ENCODE measurements at regions not wholly inside any gene's neighbourhood (a gene's known extent, or its start where the extent isn't known, plus 50 kb on each side); places are given as distances from the start of the nearest gene placed in this dataset.
"Not testable (repeated sequence)": the region's sequence is repeated elsewhere in the genome, so short reads cannot be mapped to it uniquely, and the experiment has no call there.

- H3K27ac Mint-ChIP-seq = no peak overlapping the region
- H3K4me1 Mint-ChIP-seq = peaks cover 5% of the 10 kb centered on the region
- H3K36me3 Mint-ChIP-seq = no peaks in the 10 kb centered on the region
- H3K27me3 Mint-ChIP-seq = no peaks in the 10 kb centered on the region
- no peak overlapping the region for H3K4me3 Mint-ChIP-seq
- ATAC-seq = no peak
- H3K9me3 Mint-ChIP-seq = no peaks in the 10 kb centered on the region
Measured at GRCh38 chr5:53407373-53407772, 73.1 kb upstream of the FST start.

GRCh38 chr5:53411388-53411787 lies 69.0 kb upstream of the FST start:
- H3K4me3 Mint-ChIP-seq = no peak overlapping the region
- no peaks in the 10 kb centered on the region for H3K9me3 Mint-ChIP-seq
- no peaks in the 10 kb centered on the region for H3K27me3 Mint-ChIP-seq
- no peak overlapping the region for H3K27ac Mint-ChIP-seq
- peaks cover 5% of the 10 kb centered on the region for H3K4me1 Mint-ChIP-seq
- ATAC-seq = no peak
- H3K36me3 Mint-ChIP-seq = no peaks in the 10 kb centered on the region

- ATAC-seq, H3K9me3 Mint-ChIP-seq: not testable (repeated sequence)
Measured at GRCh38 chr5:53412499-53412898, 67.9 kb upstream of the FST start.

GRCh38 chr5:53416144-53416738 lies 64.2 kb upstream of the FST start:
- H3K4me1 Mint-ChIP-seq = peaks cover 2% of the 10 kb centered on the region
- H3K27ac Mint-ChIP-seq = no peak overlapping the region
- H3K36me3 Mint-ChIP-seq = no peaks in the 10 kb centered on the region
- no peak overlapping the region for H3K4me3 Mint-ChIP-seq
- ATAC-seq = no peak
- H3K9me3 Mint-ChIP-seq = no peaks in the 10 kb centered on the region
- no peaks in the 10 kb centered on the region for H3K27me3 Mint-ChIP-seq

More at GRCh38 chr5:53412499-53412898, 67.9 kb upstream of the FST start:
- not testable (repeated sequence) for H3K4me1 Mint-ChIP-seq, H3K27ac Mint-ChIP-seq, H3K4me3 Mint-ChIP-seq, H3K27me3 Mint-ChIP-seq, H3K36me3 Mint-ChIP-seq

GRCh38 chr5:53418409-53418808 lies 62.0 kb upstream of the FST start:
- H3K9me3 Mint-ChIP-seq = no peaks in the 10 kb centered on the region
- no peaks in the 10 kb centered on the region for H3K36me3 Mint-ChIP-seq
- H3K4me1 Mint-ChIP-seq = no peaks in the 10 kb centered on the region
- H3K27me3 Mint-ChIP-seq = peaks cover 9% of the 10 kb centered on the region
- H3K4me3 Mint-ChIP-seq = no peak overlapping the region
- ATAC-seq = no peak
- no peak overlapping the region for H3K27ac Mint-ChIP-seq

- Mint-ChIP-seq H3K27me3 (peaks cover 13% of the 10 kb centered on the region), H3K4me1 (no peaks in the 10 kb centered on the region), H3K4me3 (no peak overlapping the region), H3K9me3 (no peaks in the 10 kb centered on the region), H3K27ac (no peak overlapping the region), H3K36me3 (no peaks in the 10 kb centered on the region)
- no peak for ATAC-seq
Measured at GRCh38 chr5:53418826-53419658, 61.4 kb upstream of the FST start.

- peak; percentile 62 for ATAC-seq
- H3K9me3 Mint-ChIP-seq = no peaks in the 10 kb centered on the region
- H3K4me1 Mint-ChIP-seq = no peaks in the 10 kb centered on the region
- no peak overlapping the region for H3K27ac Mint-ChIP-seq
- no peak overlapping the region for H3K4me3 Mint-ChIP-seq
- peaks cover 18% of the 10 kb centered on the region for H3K27me3 Mint-ChIP-seq
- no peaks in the 10 kb centered on the region for H3K36me3 Mint-ChIP-seq
Measured at GRCh38 chr5:53422539-53422938, 57.9 kb upstream of the FST start.

GRCh38 chr5:53423724-53424123 lies 56.7 kb upstream of the FST start:
- H3K27ac Mint-ChIP-seq = no peak overlapping the region
- H3K27me3 Mint-ChIP-seq = peaks cover 18% of the 10 kb centered on the region
- H3K36me3 Mint-ChIP-seq = no peaks in the 10 kb centered on the region
- H3K4me1 Mint-ChIP-seq = no peaks in the 10 kb centered on the region
- no peak for ATAC-seq
- no peaks in the 10 kb centered on the region for H3K9me3 Mint-ChIP-seq
- no peak overlapping the region for H3K4me3 Mint-ChIP-seq

GRCh38 chr5:53424686-53425615 lies 55.5 kb upstream of the FST start:
- H3K27me3 Mint-ChIP-seq = peaks cover 30% of the 10 kb centered on the region
- H3K9me3 Mint-ChIP-seq = no peaks in the 10 kb centered on the region
- no peak for ATAC-seq

GRCh38 chr5:53425687-53426511 lies 54.5 kb upstream of the FST start:
- Mint-ChIP-seq H3K36me3 (no peaks in the 10 kb centered on the region), H3K27ac (no peak overlapping the region), H3K9me3 (no peaks in the 10 kb centered on the region), H3K4me1 (no peaks in the 10 kb centered on the region), H3K27me3 (peaks cover 30% of the 10 kb centered on the region), H3K4me3 (no peak overlapping the region)
- no peak for ATAC-seq

More at GRCh38 chr5:53424686-53425615, 55.5 kb upstream of the FST start:
- Mint-ChIP-seq H3K36me3 (no peaks in the 10 kb centered on the region), H3K4me3 (no peak overlapping the region), H3K27ac (no peak overlapping the region), H3K4me1 (no peaks in the 10 kb centered on the region)

DNA sequence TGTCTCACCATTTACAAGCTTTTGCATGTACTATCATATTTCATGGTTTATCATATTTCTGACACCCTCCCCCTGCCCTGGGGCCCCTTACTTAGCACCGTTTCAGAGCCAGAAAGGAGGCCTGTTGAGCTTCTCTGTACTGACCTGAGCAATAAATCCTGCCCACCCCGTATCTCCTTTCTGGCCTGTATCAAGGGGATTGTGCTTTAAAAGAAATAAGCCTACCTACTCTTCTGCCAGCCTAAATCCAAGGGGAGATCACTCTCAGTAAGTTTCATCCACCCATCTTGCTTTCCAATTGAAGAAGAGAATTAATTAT lies 54.0 kb upstream of the FST start:
- no peaks in the 10 kb centered on the region for H3K9me3 Mint-ChIP-seq
- H3K27ac Mint-ChIP-seq = no peak overlapping the region
- no peak for ATAC-seq
- no peaks in the 10 kb centered on the region for H3K4me1 Mint-ChIP-seq
- no peaks in the 10 kb centered on the region for H3K36me3 Mint-ChIP-seq
- peaks cover 30% of the 10 kb centered on the region for H3K27me3 Mint-ChIP-seq
- no peak overlapping the region for H3K4me3 Mint-ChIP-seq

GRCh38 chr5:53426878-53427277 lies 53.6 kb upstream of the FST start:
- ATAC-seq = no peak
- Mint-ChIP-seq H3K36me3 (no peaks in the 10 kb centered on the region), H3K9me3 (no peaks in the 10 kb centered on the region), H3K27me3 (peaks cover 30% of the 10 kb centered on the region), H3K4me1 (no peaks in the 10 kb centered on the region), H3K4me3 (no peak overlapping the region), H3K27ac (no peak overlapping the region)

GRCh38 chr5:53427965-53428364 lies 52.5 kb upstream of the FST start:
- Mint-ChIP-seq H3K27me3 (peaks cover 24% of the 10 kb centered on the region), H3K36me3 (no peaks in the 10 kb centered on the region), H3K9me3 (no peaks in the 10 kb centered on the region), H3K4me3 (no peak overlapping the region), H3K4me1 (no peaks in the 10 kb centered on the region), H3K27ac (no peak overlapping the region)
- ATAC-seq = no peak

DNA sequence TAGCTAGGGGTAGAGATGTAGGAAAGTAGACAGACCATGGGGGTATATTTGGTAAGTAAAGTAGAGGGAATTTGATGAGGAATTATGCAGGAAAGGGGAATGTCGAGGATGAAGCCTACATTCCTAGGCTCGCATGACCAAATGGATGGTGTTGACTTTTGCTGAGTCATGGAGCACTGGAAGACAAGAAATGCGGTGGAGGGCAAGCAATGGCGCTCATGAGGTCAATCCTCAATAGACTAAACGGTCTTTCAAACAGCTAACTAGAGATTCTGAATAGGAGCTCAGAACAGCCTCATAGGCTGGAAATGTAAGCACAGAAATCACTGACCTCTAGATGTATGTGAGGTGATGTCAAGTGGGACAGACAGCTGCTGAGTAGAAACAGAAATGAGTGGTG lies 50.7 kb upstream of the FST start:
- Mint-ChIP-seq H3K4me1 (no peaks in the 10 kb centered on the region), H3K4me3 (no peak overlapping the region), H3K27me3 (peaks cover 12% of the 10 kb centered on the region), H3K27ac (no peak overlapping the region), H3K36me3 (no peaks in the 10 kb centered on the region), H3K9me3 (no peaks in the 10 kb centered on the region)
- no peak for ATAC-seq
